K562 (cell line): ENCODE measurements at regions not wholly inside any gene's neighbourhood (a gene's known extent, or its start where the extent isn't known, plus 50 kb on each side); places are given as distances from the start of the nearest gene placed in this dataset.

Experiments
- REST ChIP-seq, 2 experiments: fragments of 450-650 bp; formaldehyde crosslinking in 1 of 2; IDR thresholded peaks; 2 replicates each; pipeline versions ENCODE4 v1.4.0 to v1.6.1; 2014 to 2020; ENCODE audit warnings: mild to moderate bottlenecking in 2 of 2, borderline replicate concordance in 1 of 2, low read depth in 1 of 2
- SRF ChIP-seq, 2 experiments: fragments of 250-450, 450-650 bp in 1 of 2; sonication (Bioruptor Pico) in 1 of 2; sonication (generic) in 1 of 2; formaldehyde crosslinking; IDR thresholded peaks; 2 replicates each; pipeline versions ENCODE4 v1.5.0 to v1.5.1; 2020 to 2022; ENCODE audit warnings: mild to moderate bottlenecking in 1 of 2, missing genetic modification reagents in 1 of 2
- THRA ChIP-seq: fragments of 450-650 bp; IDR thresholded peaks from 2 replicates; pipeline ENCODE4 v1.6.1; 2017; ENCODE audit warnings: mild to moderate bottlenecking, moderate library complexity
- TF ChIP-seq, protein P1 (sequence below): fragments of 450-650 bp; formaldehyde crosslinking; conservative IDR thresholded peaks from 2 replicates; pipeline ENCODE4 v1.4.0; 2022; ENCODE audit warnings: mild to moderate bottlenecking, missing genetic modification characterization

- TF ChIP-seq REST (IDR thresholded peaks at IDR 0.05; ENCODE audit: borderline replicate concordance) (no peak), REST (CRISPR knock-in tag; IDR thresholded peaks at IDR 0.05; ENCODE audit: low read depth) (no peak), SRF (CRISPR knock-in tag; IDR thresholded peaks at IDR 0.05) (no peak), THRA (no peak)
- TF ChIP-seq, protein P1, sequence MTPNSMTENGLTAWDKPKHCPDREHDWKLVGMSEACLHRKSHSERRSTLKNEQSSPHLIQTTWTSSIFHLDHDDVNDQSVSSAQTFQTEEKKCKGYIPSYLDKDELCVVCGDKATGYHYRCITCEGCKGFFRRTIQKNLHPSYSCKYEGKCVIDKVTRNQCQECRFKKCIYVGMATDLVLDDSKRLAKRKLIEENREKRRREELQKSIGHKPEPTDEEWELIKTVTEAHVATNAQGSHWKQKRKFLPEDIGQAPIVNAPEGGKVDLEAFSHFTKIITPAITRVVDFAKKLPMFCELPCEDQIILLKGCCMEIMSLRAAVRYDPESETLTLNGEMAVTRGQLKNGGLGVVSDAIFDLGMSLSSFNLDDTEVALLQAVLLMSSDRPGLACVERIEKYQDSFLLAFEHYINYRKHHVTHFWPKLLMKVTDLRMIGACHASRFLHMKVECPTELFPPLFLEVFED (CRISPR knock-in tag) = no peak
- TF ChIP-seq, all 486 proteins: peak for 0
Measured at GRCh38 chr1:244230470-244230869, 179.4 kb downstream of the ZBTB18 start (continued).
